Endothelial cell of umbilical vein (primary cell): ENCODE measurements at regions not wholly inside any gene's neighbourhood (a gene's known extent, or its start where the extent isn't known, plus 50 kb on each side); places are given as distances from the start of the nearest gene placed in this dataset.

Source experiments
- BruUV-seq: library from RNA; stranded (reverse); fragments of 400-500 nt; replicated peaks from 2 replicates; lab custom pipeline; 2021; lab: Mats Ljungman, UMichigan
- CTCF ChIA-PET: fragments of 300-600, 350-600 bp; sonication (Branson Sonifier 250); formaldehyde crosslinking; loops from one replicate; lab custom pipeline; 2021; ENCODE audit warnings: antibody characterized with exemption, inconsistent platforms; lab: Charles Lee
- POLR2A ChIA-PET: fragments of 300-600, 350-600 bp; sonication (Branson Sonifier 250); formaldehyde crosslinking; loops from one replicate; lab custom pipeline; 2021; ENCODE audit warnings: antibody characterized with exemption, inconsistent platforms; lab: Charles Lee
- DNase-seq: peaks from one replicate; pipeline ENCODE4 v3.0.0-alpha.2; 2011; ENCODE audit warnings: low read depth, low spot score
- FAIRE-seq: peaks from 2 replicates; lab custom pipeline; 2011; peaks lifted over from hg19 to GRCh38; lab: Jason Lieb, UNC
- H2AFZ ChIP-seq: 2 replicates; pipeline ENCODE4 v1.6.0; 2012; ENCODE audit warnings: low read depth, low read length, control low read depth, inconsistent platforms
- H3K27ac ChIP-seq: 2 replicates; pipeline ENCODE4 v1.5.1; 2011; ENCODE audit warnings: low read depth, mild to moderate bottlenecking, control low read depth, low read length, moderate library complexity; ENCODE audit not compliant: insufficient read depth
- H3K27me3 ChIP-seq, 2 experiments: 2 replicates each; pipeline versions ENCODE4 v1.6.0 to v1.6.1; 2011; ENCODE audit warnings: low read length in 2 of 2, mixed read lengths in 1 of 2; ENCODE audit not compliant: control insufficient read depth in 2 of 2, insufficient read depth in 2 of 2
- H3K36me3 ChIP-seq, 2 experiments: 2 replicates in 1 of 2; 3 replicates in 1 of 2; pipeline ENCODE4 v1.5.1; 2011; ENCODE audit warnings: low read length in 2 of 2, mild to moderate bottlenecking in 1 of 2, moderate library complexity in 1 of 2; ENCODE audit not compliant: control insufficient read depth in 2 of 2, insufficient read depth in 2 of 2; ENCODE audit errors: extremely low read depth in 1 of 2
- H3K4me1 ChIP-seq: 3 replicates; pipeline ENCODE4 v1.5.1; 2011; ENCODE audit warnings: mild to moderate bottlenecking, low read length; ENCODE audit not compliant: control insufficient read depth, insufficient read depth; ENCODE audit errors: extremely low read depth
- H3K4me2 ChIP-seq: 2 replicates; pipeline ENCODE4 v1.6.1; 2011; ENCODE audit warnings: low read length, control low read depth, mixed read lengths; ENCODE audit not compliant: insufficient read depth
- H3K4me3 ChIP-seq, 3 experiments: fragments of 200-600 bp in 1 of 3; sonication (generic), shearing (Covaris generic) in 1 of 3; replicated peaks in 1 of 3; 2 replicates each; pipeline ENCODE4 v1.5.1; 2011 to 2016; ENCODE audit warnings: control low read depth in 3 of 3, low read length in 3 of 3, mild to moderate bottlenecking in 2 of 3, inconsistent platforms in 1 of 3, low read depth in 1 of 3, moderate library complexity in 1 of 3; ENCODE audit not compliant: insufficient read depth in 1 of 3
- H3K79me2 ChIP-seq: 2 replicates; pipeline ENCODE4 v1.6.0; 2012; ENCODE audit warnings: low read length, inconsistent platforms; ENCODE audit not compliant: control insufficient read depth, insufficient read depth
- H3K9ac ChIP-seq: replicated peaks from 2 replicates; pipeline ENCODE3; 2011; ENCODE audit warnings: low read length, control low read depth; ENCODE audit not compliant: insufficient read depth; ENCODE audit errors: extremely low read depth
- H3K9me1 ChIP-seq: replicated peaks from 3 replicates; pipeline ENCODE4 v1.6.0; 2011; ENCODE audit warnings: mild to moderate bottlenecking, low read length; ENCODE audit not compliant: control insufficient read depth, insufficient read depth; ENCODE audit errors: extremely low read depth
- H3K9me3 ChIP-seq: replicated peaks from 2 replicates; pipeline ENCODE4 v1.5.1; 2012; ENCODE audit warnings: low read length, inconsistent platforms; ENCODE audit not compliant: control insufficient read depth, insufficient read depth
- H4K20me1 ChIP-seq: replicated peaks from 2 replicates; pipeline ENCODE3; 2011; ENCODE audit warnings: mild to moderate bottlenecking, low read length; ENCODE audit not compliant: control insufficient read depth, insufficient read depth; ENCODE audit errors: extremely low read depth
- EZH2 ChIP-seq: IDR thresholded peaks from 2 replicates; pipeline ENCODE4 v1.6.1; 2012; ENCODE audit warnings: borderline replicate concordance, low read depth, mild to moderate bottlenecking, moderate library complexity, low read length, inconsistent platforms; ENCODE audit not compliant: severe bottlenecking
- FOS ChIP-seq: IDR thresholded peaks from 2 replicates; pipeline ENCODE4 v1.6.1; 2011; ENCODE audit warnings: mild to moderate bottlenecking, low read length, moderate library complexity, borderline replicate concordance; ENCODE audit not compliant: insufficient read depth
- GATA2 ChIP-seq: IDR thresholded peaks from 2 replicates; pipeline ENCODE4 v1.7.0; 2011; ENCODE audit warnings: low read depth, mild to moderate bottlenecking, moderate library complexity, mixed read lengths, low read length; ENCODE audit not compliant: insufficient read length, insufficient read depth
- JUN ChIP-seq: IDR thresholded peaks from 2 replicates; pipeline ENCODE4 v1.6.1; 2011; ENCODE audit warnings: borderline replicate concordance, low read depth; ENCODE audit not compliant: insufficient read length, insufficient read depth
- MYC ChIP-seq: IDR thresholded peaks from one replicate; pipeline ENCODE4 v1.6.1; 2011; ENCODE audit warnings: mild to moderate bottlenecking, low read depth, low read length
- POLR2A ChIP-seq: IDR thresholded peaks from 2 replicates; pipeline ENCODE4 v1.6.1; 2012; ENCODE audit warnings: low read depth, mild to moderate bottlenecking, control low read depth, low read length
- POLR2AphosphoS5 ChIP-seq: IDR thresholded peaks from 2 replicates; pipeline ENCODE4 v1.6.1; 2012; ENCODE audit warnings: low read depth, mild to moderate bottlenecking, control low read depth, low read length, moderate library complexity; ENCODE audit not compliant: insufficient read depth
- dilution Hi-C: fragments of 300-500 bp; cut with MboI; formaldehyde crosslinking; loops from one replicate; pipeline ENCODE4 v1.15.0; 2019; ENCODE audit warnings: low sequenced_read_pairs; ENCODE audit not compliant: extremely low pct_ligation_motif_present
- intact Hi-C: fragments of 100-400 bp; cut with micrococcal nuclease; formaldehyde crosslinking; loops from one replicate; pipeline ENCODE4 v1.10.0; 2022
- TF ChIP-seq, protein P1 (sequence below): IDR thresholded peaks from 2 replicates; pipeline ENCODE4 v1.6.1; 2011; ENCODE audit not compliant: insufficient read depth, insufficient read length
- TF ChIP-seq, protein P2 (sequence below), 2 donors: IDR thresholded peaks; 1 replicate in 1 of 2; 2 replicates in 1 of 2; pipeline ENCODE4 v1.5.1; 2011; ENCODE audit warnings: low read length in 2 of 2, mild to moderate bottlenecking in 2 of 2, moderate library complexity in 2 of 2, control low read depth in 1 of 2, inconsistent platforms in 1 of 2, low read depth in 1 of 2; ENCODE audit not compliant: insufficient read depth in 1 of 2; ENCODE audit errors: extremely low read depth in 1 of 2

- DNase-seq (no peak), FAIRE-seq (no peak)
- no peaks in the 10 kb centered on the region for H4K20me1 ChIP-seq
- BruUV-seq: no TSS peak
- H3K4me1 ChIP-seq: no peaks in the 10 kb centered on the region
- H3K9ac ChIP-seq: no peak overlapping the region
- peaks cover 2% of the 10 kb centered on the region for H3K9me3 ChIP-seq
- H3K27ac ChIP-seq: no peak overlapping the region
- H3K9me1 ChIP-seq: no peaks in the 10 kb centered on the region
- H3K27me3 ChIP-seq: no peaks in the 10 kb centered on the region
- dilution Hi-C loops (no loop called here), intact Hi-C loops (no loop called here)
- no peak overlapping the region for H3K4me3 ChIP-seq
- ChIA-PET CTCF (no interaction called here), POLR2A (no interaction called here)
- no peak overlapping the region for H2AFZ ChIP-seq
- H3K79me2 ChIP-seq: no peaks in the 10 kb centered on the region
- TF ChIP-seq EZH2 (no peak), MYC (no peak), POLR2AphosphoS5 (no peak)
- H3K36me3 ChIP-seq: no peaks in the 10 kb centered on the region
- no peak overlapping the region for H3K4me2 ChIP-seq
Measured at GRCh38 chr13:84934911-84935310, 864.3 kb downstream of the SLITRK6 start.

DNA sequence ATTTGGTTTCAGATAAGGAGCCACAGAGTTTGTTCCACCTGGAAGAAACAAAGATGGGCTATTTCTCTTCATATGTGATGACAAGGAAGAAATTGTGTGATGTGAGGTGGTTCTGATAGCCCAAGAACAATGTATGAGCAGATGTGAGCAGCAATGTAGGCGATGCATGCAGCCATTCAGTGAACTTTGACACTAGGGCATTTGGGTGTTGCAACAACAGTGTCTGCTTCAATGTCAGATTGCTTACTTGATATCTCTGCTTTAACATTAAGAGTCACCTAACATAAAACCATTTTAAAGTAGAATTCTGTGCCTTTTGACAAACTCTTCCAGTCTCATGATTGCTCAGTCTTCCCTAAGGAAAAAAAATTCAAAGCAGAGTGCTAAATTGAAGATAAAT, 865.4 kb downstream of the SLITRK6 start:
- Histone ChIP-seq H3K36me3 (no peaks in the 10 kb centered on the region), H3K79me2 (no peaks in the 10 kb centered on the region), H3K4me3 (no peak overlapping the region), H3K27ac (no peak overlapping the region), H2AFZ (no peak overlapping the region), H3K9ac (no peak overlapping the region), H3K9me1 (no peaks in the 10 kb centered on the region), H4K20me1 (no peaks in the 10 kb centered on the region), H3K4me2 (no peak overlapping the region), H3K27me3 (no peaks in the 10 kb centered on the region), H3K4me1 (no peaks in the 10 kb centered on the region), H3K9me3 (peaks cover 2% of the 10 kb centered on the region)
- no TSS peak for BruUV-seq
- DNase-seq: no peak
- TF ChIP-seq POLR2AphosphoS5 (no peak), MYC (no peak), JUN (no peak), FOS (no peak), EZH2 (no peak), POLR2A (no peak), GATA2 (no peak)
- TF ChIP-seq, protein P1, sequence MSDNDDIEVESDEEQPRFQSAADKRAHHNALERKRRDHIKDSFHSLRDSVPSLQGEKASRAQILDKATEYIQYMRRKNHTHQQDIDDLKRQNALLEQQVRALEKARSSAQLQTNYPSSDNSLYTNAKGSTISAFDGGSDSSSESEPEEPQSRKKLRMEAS: no peak
- TF ChIP-seq, protein P2, sequence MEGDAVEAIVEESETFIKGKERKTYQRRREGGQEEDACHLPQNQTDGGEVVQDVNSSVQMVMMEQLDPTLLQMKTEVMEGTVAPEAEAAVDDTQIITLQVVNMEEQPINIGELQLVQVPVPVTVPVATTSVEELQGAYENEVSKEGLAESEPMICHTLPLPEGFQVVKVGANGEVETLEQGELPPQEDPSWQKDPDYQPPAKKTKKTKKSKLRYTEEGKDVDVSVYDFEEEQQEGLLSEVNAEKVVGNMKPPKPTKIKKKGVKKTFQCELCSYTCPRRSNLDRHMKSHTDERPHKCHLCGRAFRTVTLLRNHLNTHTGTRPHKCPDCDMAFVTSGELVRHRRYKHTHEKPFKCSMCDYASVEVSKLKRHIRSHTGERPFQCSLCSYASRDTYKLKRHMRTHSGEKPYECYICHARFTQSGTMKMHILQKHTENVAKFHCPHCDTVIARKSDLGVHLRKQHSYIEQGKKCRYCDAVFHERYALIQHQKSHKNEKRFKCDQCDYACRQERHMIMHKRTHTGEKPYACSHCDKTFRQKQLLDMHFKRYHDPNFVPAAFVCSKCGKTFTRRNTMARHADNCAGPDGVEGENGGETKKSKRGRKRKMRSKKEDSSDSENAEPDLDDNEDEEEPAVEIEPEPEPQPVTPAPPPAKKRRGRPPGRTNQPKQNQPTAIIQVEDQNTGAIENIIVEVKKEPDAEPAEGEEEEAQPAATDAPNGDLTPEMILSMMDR (IDR thresholded peaks at IDR 0.05; ENCODE audit: extremely low read depth in 1 of 2, insufficient read depth in 1 of 2, low read depth in 1 of 2, low read length in 2 of 2): no peak
- no peak for FAIRE-seq
- dilution Hi-C loops: no loop called here
- intact Hi-C loops: no loop called here
- CTCF ChIA-PET: no interaction called here
- POLR2A ChIA-PET: no interaction called here
